Hypothalamus (tissue), 51 donors: ENCODE measurements at regions not wholly inside any gene's neighbourhood (a gene's known extent, or its start where the extent isn't known, plus 50 kb on each side); places are given as distances from the start of the nearest gene placed in this dataset.

Experiments used
- DNase-seq, 51 donors: peaks; one replicate each; lab custom pipeline; 2025; lab: John Stamatoyannopoulos, UW

DNA sequence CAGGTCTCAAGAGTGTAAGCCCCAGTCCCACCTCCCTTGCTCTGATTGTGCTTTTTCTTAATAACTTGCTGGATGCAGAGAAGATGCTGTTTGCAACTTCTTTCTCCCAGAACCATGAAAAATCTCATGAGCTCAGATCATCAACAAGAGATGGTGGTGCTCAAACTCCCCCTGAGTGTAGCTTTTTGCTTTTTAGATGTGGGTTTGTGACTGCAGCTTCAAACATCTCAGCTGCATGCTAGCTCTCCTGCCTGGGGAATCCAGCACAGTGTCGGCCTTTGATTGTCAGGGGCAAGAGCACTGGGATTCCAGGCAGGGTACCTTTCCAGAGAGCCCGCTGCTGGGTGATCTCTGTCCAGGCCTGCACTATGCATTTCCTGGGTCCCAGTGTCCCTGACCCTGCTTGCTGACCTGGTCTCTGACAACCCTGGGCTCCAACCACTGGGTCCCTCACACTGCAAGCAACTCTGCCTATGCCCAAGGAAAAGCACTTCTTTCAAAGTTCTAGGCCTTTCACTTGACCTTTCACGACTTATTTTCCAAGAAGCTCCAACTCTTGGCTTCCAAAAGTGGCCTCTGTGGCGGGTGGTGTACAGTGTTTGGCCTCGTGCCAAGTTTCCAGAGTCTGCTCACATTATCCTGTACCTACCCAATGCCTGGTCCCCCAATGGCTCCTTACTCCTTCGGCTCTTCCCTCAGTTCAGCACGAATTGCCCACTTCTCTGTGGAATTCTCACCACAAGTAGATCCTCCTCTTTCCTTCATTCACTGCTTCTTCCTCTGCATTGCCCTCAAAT is 69.7 kb upstream of the LY86 start:
- DNase-seq: no peak

- no peak for DNase-seq
Measured at GRCh38 chr6:6521961-6522482, 66.5 kb upstream of the LY86 start.

GRCh38 chr6:6522709-6523108 is 65.8 kb upstream of the LY86 start:
- DNase-seq: no peak

GRCh38 chr6:6524951-6525350 is 63.6 kb upstream of the LY86 start:
- DNase-seq: no peak

GRCh38 chr6:6525933-6526332 is 62.6 kb upstream of the LY86 start:
- DNase-seq: no peak

- no peak for DNase-seq
Measured at GRCh38 chr6:6529275-6529674, 59.2 kb upstream of the LY86 start.

GRCh38 chr6:6533176-6533575 is 55.3 kb upstream of the LY86 start:
- no peak for DNase-seq

DNA sequence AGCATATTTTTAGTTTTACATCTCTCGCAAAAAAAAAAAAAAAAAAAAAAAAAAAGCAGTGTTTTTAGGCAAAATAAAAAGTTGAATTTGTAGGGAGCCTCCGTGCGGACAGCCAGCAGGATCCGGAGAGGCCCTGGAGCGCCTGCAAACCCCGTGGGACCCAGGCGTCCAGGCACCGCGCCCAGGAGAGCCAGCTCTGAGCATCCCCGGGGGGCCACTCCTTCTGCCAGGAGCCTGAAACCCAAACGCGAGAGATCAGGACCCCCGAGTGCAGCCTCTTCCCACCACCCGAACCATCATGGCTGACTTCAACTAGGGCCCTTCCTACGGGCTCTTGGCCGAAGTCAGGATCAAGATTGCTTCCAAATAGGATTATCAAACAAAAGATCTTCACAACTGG is 54.1 kb upstream of the LY86 start:
- DNase-seq: no peak

DNA sequence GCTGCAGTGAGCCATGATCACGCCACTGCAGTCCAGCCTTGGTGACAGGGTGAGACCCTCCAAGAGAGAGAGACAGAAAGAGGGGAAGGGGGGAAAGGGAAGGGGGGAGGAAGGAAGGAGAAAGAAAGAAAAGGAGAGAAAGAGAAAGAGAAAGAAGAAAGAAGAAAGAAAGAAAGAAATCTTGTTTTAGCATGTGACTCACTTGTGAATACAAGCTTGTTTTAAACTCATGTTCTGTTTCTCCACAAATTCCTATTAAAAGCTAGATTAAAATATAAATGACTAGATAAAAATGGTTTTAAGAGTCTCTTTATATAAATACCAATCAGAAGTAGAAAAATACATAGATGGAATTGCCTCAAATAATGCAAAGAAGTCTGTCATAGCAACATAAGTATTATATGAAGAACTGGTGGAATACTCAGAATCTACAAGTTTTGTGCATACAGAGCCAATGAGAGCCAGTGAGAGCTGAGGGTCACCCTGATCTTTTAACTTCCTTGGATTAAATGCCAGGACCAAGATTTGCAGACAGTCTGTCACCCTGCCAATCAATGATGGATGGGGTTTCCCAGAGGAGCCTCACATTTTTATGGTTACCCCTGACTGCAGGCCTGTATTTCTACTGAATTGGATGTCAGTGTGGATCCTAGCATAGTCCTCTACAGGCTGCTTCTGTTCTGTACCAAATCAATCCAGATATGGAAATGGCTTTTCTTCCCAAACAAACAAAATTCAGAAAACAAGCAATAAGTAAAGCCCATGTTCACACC is 50.8 kb upstream of the LY86 start:
- DNase-seq: no peak

DNA sequence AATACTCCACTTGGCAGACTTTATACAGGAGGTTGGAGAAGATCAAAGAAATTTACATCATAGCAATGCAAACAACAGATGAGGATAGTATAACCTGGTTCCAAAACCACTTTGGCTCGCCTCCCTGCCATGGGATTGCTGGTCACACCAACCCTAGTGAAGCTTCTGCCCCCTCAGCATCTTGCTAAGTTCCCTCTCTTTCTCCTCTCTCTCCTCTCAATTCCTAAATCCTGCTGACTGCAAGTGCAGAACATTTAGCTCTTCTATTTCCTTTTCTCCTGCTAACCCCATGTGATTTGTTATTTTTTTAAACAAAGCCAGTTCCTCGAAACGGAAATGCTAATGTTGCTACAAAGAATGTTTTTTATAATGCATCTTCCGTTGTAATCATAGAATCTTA is 50.3 kb upstream of the LY86 start:
- no peak for DNase-seq
